Muscle layer of duodenum (tissue), 2 donors: ENCODE measurements at regions not wholly inside any gene's neighbourhood (a gene's known extent, or its start where the extent isn't known, plus 50 kb on each side); places are given as distances from the start of the nearest gene placed in this dataset.

Source experiments
- H3K27ac ChIP-seq: one replicate; pipeline ENCODE4 v1.7.0; 2013; ENCODE audit warnings: mild to moderate bottlenecking, low read length
- H3K27me3 ChIP-seq: one replicate; pipeline ENCODE4 v1.7.0; 2013; ENCODE audit warnings: low read depth, mild to moderate bottlenecking, control low read depth, low read length
- H3K36me3 ChIP-seq, 2 donors: one replicate each; pipeline ENCODE4 v1.7.0; 2013; ENCODE audit warnings: low read length in 2 of 2, control low read depth in 1 of 2, mild to moderate bottlenecking in 1 of 2; ENCODE audit not compliant: insufficient read depth in 2 of 2, control insufficient read depth in 1 of 2
- H3K4me1 ChIP-seq, 2 donors: one replicate each; pipeline ENCODE4 v1.7.0; 2013; ENCODE audit warnings: low read length in 2 of 2, mild to moderate bottlenecking in 2 of 2, control low read depth in 1 of 2, moderate library complexity in 1 of 2; ENCODE audit not compliant: insufficient read depth in 2 of 2, control insufficient read depth in 1 of 2
- H3K4me3 ChIP-seq, 2 donors: one replicate each; pipeline ENCODE4 v1.7.0; 2013; ENCODE audit warnings: low read length in 2 of 2, low read depth in 1 of 2, mild to moderate bottlenecking in 1 of 2
- H3K9me3 ChIP-seq, 2 donors: one replicate each; pipeline ENCODE4 v1.7.0; 2013; ENCODE audit warnings: low read length in 2 of 2, control low read depth in 1 of 2, mild to moderate bottlenecking in 1 of 2; ENCODE audit not compliant: control insufficient read depth in 1 of 2
- donor health status: healthy.

GRCh38 chrX:14386981-14387380 is 142.4 kb upstream of the GLRA2 start:
- H3K27ac ChIP-seq = no peak overlapping the region
- H3K4me1 ChIP-seq = no peaks in the 10 kb centered on the region
- no peaks in the 10 kb centered on the region for H3K36me3 ChIP-seq
- H3K9me3 ChIP-seq = no peaks in the 10 kb centered on the region
- no peak overlapping the region for H3K4me3 ChIP-seq
- H3K27me3 ChIP-seq = no peaks in the 10 kb centered on the region

GRCh38 chrX:14380044-14380443 is 149.3 kb upstream of the GLRA2 start:
- Histone ChIP-seq H3K36me3 (no peaks in the 10 kb centered on the region), H3K4me1 (no peaks in the 10 kb centered on the region), H3K9me3 (no peaks in the 10 kb centered on the region), H3K27me3 (no peaks in the 10 kb centered on the region), H3K27ac (no peak overlapping the region), H3K4me3 (no peak overlapping the region)

GRCh38 chrX:14377427-14377826 is 151.9 kb upstream of the GLRA2 start:
- Histone ChIP-seq H3K9me3 (no peaks in the 10 kb centered on the region), H3K4me1 (no peaks in the 10 kb centered on the region), H3K36me3 (no peaks in the 10 kb centered on the region), H3K27ac (no peak overlapping the region), H3K4me3 (no peak overlapping the region), H3K27me3 (no peaks in the 10 kb centered on the region)

- Histone ChIP-seq H3K36me3 (no peaks in the 10 kb centered on the region), H3K27me3 (no peaks in the 10 kb centered on the region), H3K4me1 (no peaks in the 10 kb centered on the region), H3K9me3 (no peaks in the 10 kb centered on the region), H3K27ac (no peak overlapping the region), H3K4me3 (no peak overlapping the region)
These were observed 165.6 kb upstream of the GLRA2 start for GRCh38 chrX:14363728-14364127.

- Histone ChIP-seq H3K27me3 (no peaks in the 10 kb centered on the region), H3K36me3 (no peaks in the 10 kb centered on the region), H3K9me3 (no peaks in the 10 kb centered on the region), H3K4me3 (no peak overlapping the region), H3K4me1 (no peaks in the 10 kb centered on the region), H3K27ac (no peak overlapping the region)
These were observed 166.6 kb upstream of the GLRA2 start for GRCh38 chrX:14362721-14363120.

- Histone ChIP-seq H3K27me3 (no peaks in the 10 kb centered on the region), H3K4me3 (no peak overlapping the region), H3K27ac (no peak overlapping the region), H3K4me1 (no peaks in the 10 kb centered on the region), H3K36me3 (no peaks in the 10 kb centered on the region), H3K9me3 (no peaks in the 10 kb centered on the region)
These were observed 167.9 kb upstream of the GLRA2 start for GRCh38 chrX:14361435-14361834.

- H3K4me1 ChIP-seq = no peaks in the 10 kb centered on the region
- no peaks in the 10 kb centered on the region for H3K9me3 ChIP-seq
- H3K27ac ChIP-seq = no peak overlapping the region
- H3K36me3 ChIP-seq = no peaks in the 10 kb centered on the region
- H3K4me3 ChIP-seq = no peak overlapping the region
- no peaks in the 10 kb centered on the region for H3K27me3 ChIP-seq
These were observed 169.6 kb upstream of the GLRA2 start for GRCh38 chrX:14359727-14360126.

- no peaks in the 10 kb centered on the region for H3K4me1 ChIP-seq
- H3K9me3 ChIP-seq = no peaks in the 10 kb centered on the region
- no peaks in the 10 kb centered on the region for H3K36me3 ChIP-seq
- H3K27ac ChIP-seq = no peak overlapping the region
- no peak overlapping the region for H3K4me3 ChIP-seq
- H3K27me3 ChIP-seq = no peaks in the 10 kb centered on the region
These were observed 170.0 kb upstream of the GLRA2 start for GRCh38 chrX:14359316-14359715.

GRCh38 chrX:14357314-14357713 is 172.0 kb upstream of the GLRA2 start:
- Histone ChIP-seq H3K4me3 (no peak overlapping the region), H3K9me3 (no peaks in the 10 kb centered on the region), H3K27me3 (no peaks in the 10 kb centered on the region), H3K4me1 (no peaks in the 10 kb centered on the region), H3K36me3 (no peaks in the 10 kb centered on the region), H3K27ac (no peak overlapping the region)

GRCh38 chrX:14356401-14356800 is 172.9 kb upstream of the GLRA2 start:
- Histone ChIP-seq H3K36me3 (no peaks in the 10 kb centered on the region), H3K4me3 (no peak overlapping the region), H3K27me3 (no peaks in the 10 kb centered on the region), H3K9me3 (no peaks in the 10 kb centered on the region), H3K27ac (no peak overlapping the region), H3K4me1 (no peaks in the 10 kb centered on the region)

GRCh38 chrX:14355556-14355955 is 173.8 kb upstream of the GLRA2 start:
- Histone ChIP-seq H3K27ac (no peak overlapping the region), H3K9me3 (no peaks in the 10 kb centered on the region), H3K4me3 (no peak overlapping the region), H3K27me3 (no peaks in the 10 kb centered on the region), H3K36me3 (no peaks in the 10 kb centered on the region), H3K4me1 (no peaks in the 10 kb centered on the region)

- Histone ChIP-seq H3K27ac (no peak overlapping the region), H3K9me3 (no peaks in the 10 kb centered on the region), H3K27me3 (no peaks in the 10 kb centered on the region), H3K4me3 (no peak overlapping the region), H3K4me1 (no peaks in the 10 kb centered on the region), H3K36me3 (no peaks in the 10 kb centered on the region)
These were observed 174.8 kb upstream of the GLRA2 start for GRCh38 chrX:14354521-14354920.
